ENCODE measurements at regions not wholly inside any gene's neighbourhood (a gene's known extent, or its start where the extent isn't known, plus 50 kb on each side); places are given as distances from the start of the nearest gene placed in this dataset.

- FAIRE-seq (no peak), DNase-seq (ENCODE audit: low spot score) (no peak)
These were observed 86.2 kb downstream of the TSPAN8 start for GRCh38 chr12:71071536-71072097.

GRCh38 chr12:71070416-71071128 is 87.2 kb downstream of the TSPAN8 start:
- DNase-seq (ENCODE audit: low spot score) (no peak), FAIRE-seq (no peak)

GRCh38 chr12:71069311-71069710 is 88.5 kb downstream of the TSPAN8 start:
- DNase-seq (ENCODE audit: low spot score) (no peak), FAIRE-seq (no peak)

- DNase-seq (ENCODE audit: low spot score) (no peak), FAIRE-seq (no peak)
These were observed 94.7 kb downstream of the TSPAN8 start for GRCh38 chr12:71063087-71063486.

GRCh38 chr12:71061451-71061850 is 96.3 kb downstream of the TSPAN8 start:
- no peak for FAIRE-seq

GRCh38 chr12:71060426-71060825 is 97.4 kb downstream of the TSPAN8 start:
- FAIRE-seq (no peak), DNase-seq (ENCODE audit: low spot score) (no peak)

More at GRCh38 chr12:71061451-71061850, 96.3 kb downstream of the TSPAN8 start:
- DNase-seq (ENCODE audit: low spot score) = no peak

- DNase-seq (ENCODE audit: low spot score) = no peak
- no peak for FAIRE-seq
These were observed 100.5 kb downstream of the TSPAN8 start for GRCh38 chr12:71057330-71057729.

- DNase-seq (ENCODE audit: low spot score) (no peak), FAIRE-seq (no peak)
These were observed 103.2 kb downstream of the TSPAN8 start for GRCh38 chr12:71054551-71054950.

GRCh38 chr12:71046215-71046614 is 111.6 kb downstream of the TSPAN8 start:
- FAIRE-seq (no peak), DNase-seq (ENCODE audit: low spot score) (peak; percentile 13)

GRCh38 chr12:71045781-71046180 is 112.0 kb downstream of the TSPAN8 start:
- FAIRE-seq = no peak
- peak; percentile 13 for DNase-seq (ENCODE audit: low spot score)

GRCh38 chr12:71041476-71041875 is 116.3 kb downstream of the TSPAN8 start:
- no peak for FAIRE-seq
- no peak for DNase-seq (ENCODE audit: low spot score)

- DNase-seq (ENCODE audit: low spot score) = no peak
- no peak for FAIRE-seq
These were observed 118.4 kb upstream of the PTPRR start for GRCh38 chr12:71038960-71039359.

- FAIRE-seq = no peak
- DNase-seq (ENCODE audit: low spot score) = no peak
These were observed 116.0 kb upstream of the PTPRR start for GRCh38 chr12:71036526-71036925.

- FAIRE-seq (no peak), DNase-seq (ENCODE audit: low spot score) (no peak)
These were observed 112.4 kb upstream of the PTPRR start for GRCh38 chr12:71032933-71033332.

- DNase-seq (ENCODE audit: low spot score) = no peak
These were observed 108.8 kb upstream of the PTPRR start for GRCh38 chr12:71029302-71029701.

GRCh38 chr12:71027856-71028255 is 107.3 kb upstream of the PTPRR start:
- DNase-seq (ENCODE audit: low spot score) (no peak), FAIRE-seq (no peak)

More at GRCh38 chr12:71029302-71029701, 108.8 kb upstream of the PTPRR start:
- no peak for FAIRE-seq

- DNase-seq (ENCODE audit: low spot score) (no peak), FAIRE-seq (no peak)
These were observed 104.3 kb upstream of the PTPRR start for GRCh38 chr12:71024827-71025226.

- no peak for DNase-seq (ENCODE audit: low spot score)
- no peak for FAIRE-seq
These were observed 103.7 kb upstream of the PTPRR start for GRCh38 chr12:71024281-71024680.

GRCh38 chr12:71021491-71021890 is 101.0 kb upstream of the PTPRR start:
- FAIRE-seq (no peak), DNase-seq (ENCODE audit: low spot score) (no peak)

- no peak for FAIRE-seq
- no peak for DNase-seq (ENCODE audit: low spot score)
These were observed 98.8 kb upstream of the PTPRR start for GRCh38 chr12:71019282-71019831.

- FAIRE-seq = no peak
- DNase-seq (ENCODE audit: low spot score) = no peak
These were observed 98.1 kb upstream of the PTPRR start for GRCh38 chr12:71018682-71019081.

- FAIRE-seq (no peak), DNase-seq (ENCODE audit: low spot score) (peak; percentile 27)
These were observed 93.7 kb upstream of the PTPRR start for GRCh38 chr12:71014180-71014785.
